ENCODE measurements at regions not wholly inside any gene's neighbourhood (a gene's known extent, or its start where the extent isn't known, plus 50 kb on each side); places are given as distances from the start of the nearest gene placed in this dataset.

DNA sequence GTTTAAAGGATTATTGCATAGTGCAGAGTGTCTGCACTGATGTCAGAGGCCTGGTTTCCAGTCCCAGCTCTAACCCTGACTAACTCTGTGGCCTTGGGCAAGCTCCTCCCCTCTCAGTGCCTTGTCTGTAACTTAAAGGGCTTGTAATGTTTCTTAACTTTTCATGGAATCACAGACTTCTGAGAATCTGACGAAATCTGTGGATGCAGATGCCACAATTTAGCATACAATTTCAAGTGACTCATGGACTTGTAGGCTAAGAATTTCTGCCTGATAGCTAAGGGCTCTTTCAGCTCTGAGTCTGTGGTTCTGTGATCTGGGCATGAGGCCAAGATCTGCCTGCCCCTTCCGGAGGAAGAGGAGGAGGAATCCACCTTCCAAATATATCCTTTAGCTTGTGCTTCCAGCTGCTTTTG, 236.9 kb downstream of the AR start:
- peak; percentile 84 for DNase-seq (ENCODE audit: low read depth)

DNA sequence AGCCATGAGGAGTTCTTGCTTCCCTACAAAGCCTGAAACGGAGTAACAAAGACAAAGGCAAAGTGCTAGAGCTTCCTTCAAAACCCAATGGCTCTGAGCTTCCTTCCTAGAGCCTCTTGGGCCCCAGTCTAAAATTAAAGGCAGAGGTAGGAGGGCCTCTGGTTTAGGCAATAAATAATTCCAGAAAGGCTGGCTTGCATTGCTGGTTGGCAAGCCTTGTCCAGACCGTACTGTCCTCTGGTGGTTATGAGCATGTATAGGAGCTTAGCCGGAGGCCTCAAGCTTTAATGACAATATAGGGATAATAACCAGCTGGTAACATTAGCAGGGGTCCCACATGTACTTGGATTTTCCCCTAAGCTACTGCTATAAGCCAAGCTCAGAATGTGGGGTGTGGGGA, 237.3 kb downstream of the AR start:
- no peak for DNase-seq (ENCODE audit: low read depth)

DNA sequence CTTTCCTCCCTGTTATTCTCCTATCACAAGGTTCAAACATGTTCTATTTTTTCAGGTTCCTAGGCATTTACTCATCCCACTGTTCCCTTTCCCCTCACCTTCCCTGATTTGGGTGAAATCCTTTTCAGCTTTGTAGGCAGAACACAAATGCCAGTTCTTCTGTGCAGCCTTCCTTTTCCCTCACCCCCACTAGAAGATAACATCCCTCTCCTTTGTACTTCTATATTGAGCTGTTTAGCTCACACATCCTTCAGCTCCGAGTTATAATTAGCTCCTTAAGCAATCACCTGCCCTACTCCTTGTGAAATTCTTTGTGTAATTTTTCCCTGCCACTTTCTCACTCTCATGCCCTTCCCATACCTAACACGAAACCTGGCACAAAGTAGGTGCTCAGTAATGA, 240.9 kb downstream of the AR start:
- no peak for DNase-seq (ENCODE audit: low read depth)

DNA sequence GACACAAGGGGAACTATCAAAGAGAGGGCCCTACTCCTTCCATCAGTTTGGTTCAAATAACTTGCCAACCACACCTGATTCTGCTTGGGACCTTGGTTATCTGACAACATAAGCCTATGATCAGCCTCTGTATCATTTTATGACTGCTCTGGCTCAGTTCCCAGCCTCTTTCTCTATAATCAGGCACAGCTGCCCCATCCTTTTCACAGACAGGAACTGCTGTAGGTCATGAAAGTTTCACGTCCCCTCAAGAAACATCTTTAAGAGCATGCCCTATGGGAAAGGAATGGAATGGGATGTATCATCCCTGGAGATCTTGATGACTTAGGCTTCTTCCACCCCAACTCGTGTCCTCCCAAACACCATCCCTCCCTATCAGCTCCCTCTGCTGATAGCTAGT, 243.4 kb downstream of the AR start:
- DNase-seq (ENCODE audit: low read depth), result no peak

DNA sequence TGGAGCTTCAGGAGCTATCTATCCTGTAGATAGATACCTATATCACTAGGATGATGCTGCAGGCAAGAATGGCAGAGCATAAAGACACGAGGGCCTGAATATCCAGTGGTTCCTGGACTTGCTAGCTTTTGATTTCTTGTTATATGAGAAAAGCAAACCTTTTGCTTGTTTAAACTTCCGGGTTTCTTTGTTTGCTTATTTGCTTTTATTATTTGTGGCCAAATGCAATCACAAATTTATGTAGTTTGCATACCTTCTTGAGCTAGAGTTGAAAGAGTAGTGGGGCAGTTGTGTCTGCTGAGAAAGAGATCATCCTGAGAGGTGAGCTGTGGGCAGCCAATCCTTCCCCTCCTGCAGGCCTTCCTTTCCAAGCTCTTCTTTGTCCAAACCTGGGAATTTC, 245.7 kb downstream of the AR start:
- no peak for DNase-seq (ENCODE audit: low read depth)

Data from CMK (cell line).